Left ventricle myocardium inferior (tissue), 1 donor: ENCODE measurements at regions not wholly inside any gene's neighbourhood (a gene's known extent, or its start where the extent isn't known, plus 50 kb on each side); places are given as distances from the start of the nearest gene placed in this dataset.

ENCODE experiments used
- DNase-seq: peaks from one replicate; pipeline ENCODE4 v3.0.0-alpha.2; 2020
- H3K27ac ChIP-seq: fragments of 200-600 bp; replicated peaks from 2 replicates; pipeline ENCODE4 v1.8.0; 2021
- H3K27me3 ChIP-seq: fragments of 200-600 bp; 2 replicates; pipeline ENCODE4 v1.8.0; 2021; ENCODE audit warnings: low read depth
- H3K36me3 ChIP-seq: fragments of 200-600 bp; 2 replicates; pipeline ENCODE4 v1.8.0; 2021
- H3K4me1 ChIP-seq: fragments of 200-600 bp; 2 replicates; pipeline ENCODE4 v1.8.0; 2021
- H3K4me3 ChIP-seq: fragments of 200-600 bp; 2 replicates; pipeline ENCODE4 v1.8.0; 2021; ENCODE audit warnings: mild to moderate bottlenecking, moderate library complexity
- H3K9me3 ChIP-seq: fragments of 200-600 bp; replicated peaks from 2 replicates; pipeline ENCODE4 v1.8.0; 2021
- intact Hi-C: fragments of 100-400 bp; cut with micrococcal nuclease; formaldehyde crosslinking; loops from one replicate; pipeline ENCODE4 v1.11.0; 2022
- TF ChIP-seq, protein P1 (sequence below): fragments of 200-600 bp; IDR thresholded peaks from 2 replicates; pipeline ENCODE4 v1.8.0; 2021; ENCODE audit warnings: antibody characterized with exemption, mild to moderate bottlenecking, borderline replicate concordance
- donor health status: DM: no; HTN: yes; CAD: no; lungs with severe emphysema.

DNA sequence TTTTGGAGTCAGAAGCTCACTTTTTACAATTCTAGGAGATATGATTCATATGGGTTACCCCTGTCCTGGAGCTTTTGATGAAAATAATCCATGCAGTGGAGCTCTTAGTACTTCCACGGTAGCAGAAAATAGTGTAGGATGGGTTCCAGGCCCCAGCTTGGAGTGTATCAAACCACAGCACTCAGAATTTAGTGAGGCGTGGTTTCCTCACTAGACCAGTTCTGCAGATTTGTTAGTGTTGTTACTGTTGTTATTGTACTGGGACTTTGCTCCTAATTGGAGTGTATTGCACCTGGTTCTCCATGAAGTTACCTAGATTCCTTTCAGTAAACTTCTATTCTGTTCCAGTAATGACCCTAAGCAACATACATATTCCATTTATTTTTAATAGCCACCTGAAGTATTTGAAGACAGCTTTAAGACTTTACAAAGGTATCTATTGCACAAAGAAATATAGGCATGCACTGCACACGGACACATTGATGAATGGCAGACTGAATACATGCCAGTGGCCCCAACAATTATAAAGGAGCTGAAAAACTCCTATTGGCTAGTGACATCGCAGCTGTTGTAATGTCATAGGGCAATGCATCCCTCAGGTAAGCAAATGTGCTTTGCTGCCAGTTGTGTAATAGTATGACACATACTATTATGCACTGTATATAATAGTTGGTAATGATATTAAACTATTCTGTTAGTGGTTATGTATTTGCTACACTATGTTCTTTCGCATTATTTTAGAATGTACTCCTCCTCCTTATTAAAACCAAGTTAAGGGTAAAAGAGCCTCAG lies 1058.0 kb downstream of the KCNT2 start:
- H3K9me3 ChIP-seq = peaks cover 11% of the 10 kb centered on the region
- H3K36me3 ChIP-seq = no peaks in the 10 kb centered on the region
- DNase-seq = no peak
- H3K4me1 ChIP-seq = no peaks in the 10 kb centered on the region
- H3K27me3 ChIP-seq = no peaks in the 10 kb centered on the region
- no peak overlapping the region for H3K4me3 ChIP-seq
- TF ChIP-seq, protein P1, sequence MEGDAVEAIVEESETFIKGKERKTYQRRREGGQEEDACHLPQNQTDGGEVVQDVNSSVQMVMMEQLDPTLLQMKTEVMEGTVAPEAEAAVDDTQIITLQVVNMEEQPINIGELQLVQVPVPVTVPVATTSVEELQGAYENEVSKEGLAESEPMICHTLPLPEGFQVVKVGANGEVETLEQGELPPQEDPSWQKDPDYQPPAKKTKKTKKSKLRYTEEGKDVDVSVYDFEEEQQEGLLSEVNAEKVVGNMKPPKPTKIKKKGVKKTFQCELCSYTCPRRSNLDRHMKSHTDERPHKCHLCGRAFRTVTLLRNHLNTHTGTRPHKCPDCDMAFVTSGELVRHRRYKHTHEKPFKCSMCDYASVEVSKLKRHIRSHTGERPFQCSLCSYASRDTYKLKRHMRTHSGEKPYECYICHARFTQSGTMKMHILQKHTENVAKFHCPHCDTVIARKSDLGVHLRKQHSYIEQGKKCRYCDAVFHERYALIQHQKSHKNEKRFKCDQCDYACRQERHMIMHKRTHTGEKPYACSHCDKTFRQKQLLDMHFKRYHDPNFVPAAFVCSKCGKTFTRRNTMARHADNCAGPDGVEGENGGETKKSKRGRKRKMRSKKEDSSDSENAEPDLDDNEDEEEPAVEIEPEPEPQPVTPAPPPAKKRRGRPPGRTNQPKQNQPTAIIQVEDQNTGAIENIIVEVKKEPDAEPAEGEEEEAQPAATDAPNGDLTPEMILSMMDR = no peak
- intact Hi-C loops = no loop called here
- no peak overlapping the region for H3K27ac ChIP-seq

DNA sequence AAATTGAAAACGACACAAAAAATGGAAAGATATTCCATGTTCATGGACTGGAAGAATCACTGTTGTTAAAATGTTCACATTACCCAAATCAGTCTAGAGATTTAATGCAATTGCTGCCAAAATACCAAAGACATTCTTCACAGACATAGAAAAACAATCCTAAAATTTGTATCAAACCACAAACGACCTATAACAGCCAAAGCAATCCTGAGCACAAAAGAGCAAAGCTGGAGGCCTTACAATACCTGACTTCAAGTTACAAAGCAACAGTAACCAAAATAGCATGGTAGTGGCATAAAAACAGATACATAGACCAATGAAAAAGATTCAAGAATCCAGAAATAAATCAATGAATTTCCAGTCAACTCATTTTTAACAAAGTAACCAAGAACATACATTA lies 1077.3 kb downstream of the KCNT2 start:
- H3K36me3 ChIP-seq = no peaks in the 10 kb centered on the region
- H3K9me3 ChIP-seq = peaks cover 8% of the 10 kb centered on the region
- DNase-seq = no peak
- H3K4me3 ChIP-seq = no peak overlapping the region
- H3K27ac ChIP-seq = no peak overlapping the region
- no peaks in the 10 kb centered on the region for H3K4me1 ChIP-seq
- TF ChIP-seq, protein P1 = no peak
- no peaks in the 10 kb centered on the region for H3K27me3 ChIP-seq
- intact Hi-C loops = no loop called here

DNA sequence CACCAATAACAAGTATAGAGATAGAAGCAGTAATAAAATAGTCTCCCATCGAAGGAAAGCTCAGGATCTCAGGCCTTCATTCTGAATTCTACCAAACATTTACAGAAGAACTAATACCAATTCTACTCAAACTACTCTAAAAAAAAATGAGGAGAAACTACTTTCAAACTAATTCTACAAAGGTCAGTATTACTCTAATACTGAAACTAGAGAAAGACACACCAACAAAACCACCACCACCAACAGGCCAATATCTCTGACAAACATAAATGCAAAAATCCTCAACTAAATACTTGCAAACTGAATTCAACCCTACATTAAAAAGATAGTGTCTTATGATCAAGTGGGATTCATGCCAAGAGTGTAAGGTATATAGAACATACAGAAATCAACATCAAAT lies 1078.4 kb downstream of the KCNT2 start:
- Histone ChIP-seq H3K27me3 (no peaks in the 10 kb centered on the region), H3K36me3 (no peaks in the 10 kb centered on the region), H3K4me3 (no peak overlapping the region), H3K9me3 (peaks cover 12% of the 10 kb centered on the region), H3K27ac (no peak overlapping the region), H3K4me1 (no peaks in the 10 kb centered on the region)
- intact Hi-C loops = no loop called here
- no peak for DNase-seq
- TF ChIP-seq, protein P1 = no peak

DNA sequence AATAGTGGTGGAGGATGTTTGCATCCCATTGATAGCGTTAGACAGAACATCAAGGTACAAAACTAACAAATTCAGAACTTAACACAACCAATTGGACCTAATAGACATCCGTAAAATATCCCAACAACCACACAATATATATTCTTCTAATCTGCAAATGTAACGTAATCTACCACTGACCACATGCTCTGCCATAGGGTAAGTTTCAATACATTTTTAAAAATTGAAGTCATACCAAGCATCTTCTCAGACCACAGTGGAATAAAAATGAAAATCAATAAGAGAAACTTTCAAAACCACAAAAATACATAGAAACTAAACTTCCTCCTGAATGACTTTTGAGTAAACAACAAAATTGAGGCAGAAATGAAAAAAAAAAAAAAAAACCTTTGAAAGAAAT lies 1087.5 kb downstream of the KCNT2 start:
- TF ChIP-seq, protein P1 = no peak
- intact Hi-C loops = no loop called here

DNA sequence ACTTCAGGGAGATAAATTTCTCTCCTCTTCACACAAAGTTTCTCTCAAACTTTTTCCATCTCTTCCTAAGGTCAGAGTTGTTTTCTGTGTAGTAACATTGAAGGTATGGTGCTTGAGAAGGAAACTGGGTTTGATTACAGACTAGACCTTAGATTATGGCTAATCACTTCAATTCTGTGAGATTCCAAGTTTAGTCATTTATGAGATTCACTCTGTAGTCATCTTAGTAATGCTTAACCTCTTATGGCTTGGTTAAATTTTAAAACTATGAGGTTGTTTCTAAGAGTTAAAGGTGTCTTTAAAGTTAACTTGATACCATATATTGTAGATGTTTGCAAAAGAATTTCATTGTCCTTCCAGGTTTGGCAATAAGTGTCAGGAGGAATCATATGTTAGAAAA lies 1092.2 kb downstream of the KCNT2 start:
- H3K4me3 ChIP-seq = no peak overlapping the region
- intact Hi-C loops = no loop called here
- H3K4me1 ChIP-seq = no peaks in the 10 kb centered on the region
- H3K27me3 ChIP-seq = no peaks in the 10 kb centered on the region
- TF ChIP-seq, protein P1 = no peak
- no peak for DNase-seq
- H3K27ac ChIP-seq = no peak overlapping the region
- no peaks in the 10 kb centered on the region for H3K36me3 ChIP-seq
- no peaks in the 10 kb centered on the region for H3K9me3 ChIP-seq

More for the DNA sequence above, 1087.5 kb downstream of the KCNT2 start:
- Histone ChIP-seq H3K36me3 (no peaks in the 10 kb centered on the region), H3K27ac (no peak overlapping the region), H3K4me1 (no peaks in the 10 kb centered on the region), H3K4me3 (no peak overlapping the region), H3K27me3 (no peaks in the 10 kb centered on the region), H3K9me3 (peaks cover 16% of the 10 kb centered on the region)
- no peak for DNase-seq
